GM21367 (cell line): ENCODE measurements at regions not wholly inside any gene's neighbourhood (a gene's known extent, or its start where the extent isn't known, plus 50 kb on each side); places are given as distances from the start of the nearest gene placed in this dataset.
A peak's percentile ranks its signal among the peaks of the same experiment; 100 is the strongest.

Experiments used
- ATAC-seq: cut with Tn5 transposase; IDR thresholded peaks from one replicate; pipeline ENCODE4 v1.9.1; 2021; ENCODE audit not compliant: unreplicated experiment

- no peak for ATAC-seq
Observed at GRCh38 chr10:20993830-20994527, 96.9 kb upstream of the NEBL start.

- ATAC-seq = no peak
Observed at GRCh38 chr10:20993389-20993788, 96.3 kb upstream of the NEBL start.

GRCh38 chr10:20991526-20991925 is 94.4 kb upstream of the NEBL start:
- no peak for ATAC-seq

GRCh38 chr10:20990604-20991003 is 93.5 kb upstream of the NEBL start:
- no peak for ATAC-seq

GRCh38 chr10:20988357-20988983 is 91.4 kb upstream of the NEBL start:
- no peak for ATAC-seq

- ATAC-seq = no peak
Observed at GRCh38 chr10:20986049-20986448, 88.9 kb upstream of the NEBL start.

GRCh38 chr10:20984662-20985061 is 87.6 kb upstream of the NEBL start:
- ATAC-seq = no peak

- no peak for ATAC-seq
Observed at GRCh38 chr10:20981419-20981953, 84.4 kb upstream of the NEBL start.

GRCh38 chr10:20978617-20979016 is 81.5 kb upstream of the NEBL start:
- no peak for ATAC-seq

GRCh38 chr10:20977300-20977699 is 80.2 kb upstream of the NEBL start:
- ATAC-seq = no peak

GRCh38 chr10:20976891-20977290 is 79.8 kb upstream of the NEBL start:
- ATAC-seq = no peak

- ATAC-seq = no peak
Observed at GRCh38 chr10:20976390-20976789, 79.3 kb upstream of the NEBL start.

- ATAC-seq = no peak
Observed at GRCh38 chr10:20975236-20975635, 78.1 kb upstream of the NEBL start.

GRCh38 chr10:20972925-20973324 is 75.8 kb upstream of the NEBL start:
- ATAC-seq = no peak

- no peak for ATAC-seq
Observed at GRCh38 chr10:20971901-20972300, 74.8 kb upstream of the NEBL start.

- ATAC-seq = peak; percentile 95
Observed at GRCh38 chr10:20970708-20971107, 73.6 kb upstream of the NEBL start.

- ATAC-seq = no peak
Observed at GRCh38 chr10:20970044-20970443, 72.9 kb upstream of the NEBL start.

- no peak for ATAC-seq
Observed at GRCh38 chr10:20966426-20966825, 69.3 kb upstream of the NEBL start.

GRCh38 chr10:20963721-20964595 is 66.8 kb upstream of the NEBL start:
- no peak for ATAC-seq

- ATAC-seq = no peak
Observed at GRCh38 chr10:20963056-20963455, 65.9 kb upstream of the NEBL start.

- no peak for ATAC-seq
Observed at GRCh38 chr10:20962165-20962564, 65.1 kb upstream of the NEBL start.

- ATAC-seq = no peak
Observed at GRCh38 chr10:20959242-20959641, 62.1 kb upstream of the NEBL start.
